Neural progenitor cell (in vitro differentiated cells): ENCODE measurements at regions not wholly inside any gene's neighbourhood (a gene's known extent, or its start where the extent isn't known, plus 50 kb on each side); places are given as distances from the start of the nearest gene placed in this dataset.

Source experiments
- EZH2 ChIP-seq: fragments of 200-600 bp; sonication (generic); IDR thresholded peaks from 2 replicates; pipeline ENCODE4 v1.6.1; 2017; ENCODE audit warnings: antibody characterized with exemption, mild to moderate bottlenecking, moderate library complexity
- EZH2phosphoT487 ChIP-seq: fragments of 200-600 bp; sonication (generic); IDR thresholded peaks from 2 replicates; pipeline ENCODE4 v1.6.1; 2017; ENCODE audit warnings: antibody characterized with exemption

- TF ChIP-seq EZH2 (no peak), EZH2phosphoT487 (no peak)
Measured at GRCh38 chr12:124393414-124393790, 98.5 kb downstream of the RFLNA start.
